ENCODE measurements at regions not wholly inside any gene's neighbourhood (a gene's known extent, or its start where the extent isn't known, plus 50 kb on each side); places are given as distances from the start of the nearest gene placed in this dataset.
"Not testable (repeated sequence)": the region's sequence is repeated elsewhere in the genome, so short reads cannot be mapped to it uniquely, and the experiment has no call there.

DNA sequence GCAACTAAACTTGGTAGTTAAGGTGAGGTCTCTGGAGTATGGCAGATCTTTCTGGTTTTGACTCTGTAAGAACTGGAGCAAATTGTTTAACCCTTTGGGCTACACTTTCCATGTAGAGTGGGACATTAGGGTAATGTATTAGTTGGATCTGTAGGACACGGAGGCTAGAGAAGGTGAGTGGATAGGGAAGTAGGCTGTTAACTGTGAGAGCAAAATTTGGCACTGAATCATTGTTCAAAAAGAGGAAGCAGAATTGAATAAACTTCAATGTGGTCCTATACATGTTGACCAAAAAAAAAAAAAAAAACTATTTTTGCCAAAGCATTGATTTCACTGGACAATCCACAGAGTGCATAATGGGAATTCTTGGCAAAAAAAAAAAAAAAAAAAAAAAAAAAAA, 370.2 kb upstream of the CHORDC1 start:
- FAIRE-seq = no peak

DNA sequence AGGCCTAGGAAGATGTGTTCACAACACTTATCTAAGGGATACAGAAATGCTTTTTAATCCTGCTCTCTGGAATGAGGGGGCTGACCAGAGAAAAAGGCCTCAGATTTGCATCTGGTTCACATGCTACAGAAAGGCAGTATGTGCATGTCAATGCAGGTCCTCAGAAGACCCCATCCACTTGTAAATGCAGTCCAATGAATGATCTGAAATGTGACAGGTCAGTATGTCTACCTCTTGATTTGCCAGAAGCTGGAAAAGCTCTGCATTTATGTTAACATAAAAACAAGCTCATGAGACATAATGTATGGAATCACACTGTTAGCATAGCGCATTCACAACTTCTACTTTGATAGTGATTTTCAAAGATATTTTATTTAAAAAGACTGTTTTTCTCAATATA, 367.4 kb upstream of the CHORDC1 start:
- no peak for FAIRE-seq

- FAIRE-seq = no peak
Measured at GRCh38 chr11:90589735-90590134, 366.9 kb upstream of the CHORDC1 start.

DNA sequence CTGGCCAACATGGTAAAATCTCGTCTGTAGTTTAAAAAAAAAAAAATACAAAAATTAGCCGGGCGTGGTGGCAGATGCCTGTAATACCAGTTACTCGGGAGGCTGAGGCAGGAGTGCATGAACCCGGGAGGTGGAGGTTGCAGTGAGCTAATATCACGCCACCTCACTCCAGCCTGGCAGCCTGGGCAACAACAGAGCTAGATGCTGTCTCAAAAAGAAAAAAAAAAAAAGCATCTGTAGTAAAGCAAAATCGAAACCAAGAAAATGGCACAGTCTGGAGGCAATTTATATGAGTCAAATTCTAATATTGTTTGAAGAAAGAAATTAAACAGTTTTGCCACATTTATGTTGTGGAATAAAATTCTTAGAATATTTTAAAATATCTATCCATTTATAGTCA, 365.0 kb upstream of the CHORDC1 start:
- FAIRE-seq = no peak

DNA sequence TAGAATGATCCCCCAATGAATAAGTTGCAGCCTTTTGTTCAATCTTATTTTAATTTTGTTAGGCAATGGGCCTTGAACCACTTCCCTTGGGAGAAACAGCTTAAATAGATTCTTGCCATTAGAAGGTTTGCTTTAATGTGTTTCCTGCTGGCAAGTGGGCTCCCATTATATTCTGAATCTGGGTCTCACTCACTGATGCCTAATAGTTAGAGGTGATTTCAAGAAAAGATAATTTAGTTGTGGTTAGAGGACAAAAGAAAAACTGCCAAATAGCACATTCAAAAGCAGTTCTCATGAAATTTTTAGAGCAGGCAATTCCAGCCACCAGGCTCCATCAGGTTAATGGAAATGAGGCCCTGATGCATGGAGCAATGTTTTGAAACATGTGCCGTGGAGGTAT, 362.6 kb upstream of the CHORDC1 start:
- FAIRE-seq = no peak

DNA sequence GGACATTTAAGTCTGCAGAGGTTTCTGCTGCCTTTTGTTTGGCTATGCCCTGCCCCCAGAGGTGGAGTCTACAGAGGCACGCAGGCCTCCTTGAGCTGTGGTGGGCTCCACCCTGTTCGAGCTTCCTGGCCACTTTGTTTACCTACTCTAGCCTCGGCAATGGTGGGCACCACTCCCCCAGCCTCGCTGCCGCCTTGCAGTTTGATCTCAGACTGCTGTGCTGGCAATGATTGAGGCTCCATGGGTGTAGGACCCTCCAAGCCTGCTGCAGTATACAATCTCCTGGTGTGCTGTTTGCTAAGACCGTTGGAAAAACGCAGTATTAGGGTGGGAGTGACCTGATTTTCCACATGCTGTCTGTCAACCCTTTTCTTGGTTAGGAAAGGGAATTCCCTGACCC, 360.1 kb upstream of the CHORDC1 start:
- FAIRE-seq = not testable (repeated sequence)

GRCh38 chr11:90564531-90564930, 341.7 kb upstream of the CHORDC1 start:
- FAIRE-seq = no peak

DNA sequence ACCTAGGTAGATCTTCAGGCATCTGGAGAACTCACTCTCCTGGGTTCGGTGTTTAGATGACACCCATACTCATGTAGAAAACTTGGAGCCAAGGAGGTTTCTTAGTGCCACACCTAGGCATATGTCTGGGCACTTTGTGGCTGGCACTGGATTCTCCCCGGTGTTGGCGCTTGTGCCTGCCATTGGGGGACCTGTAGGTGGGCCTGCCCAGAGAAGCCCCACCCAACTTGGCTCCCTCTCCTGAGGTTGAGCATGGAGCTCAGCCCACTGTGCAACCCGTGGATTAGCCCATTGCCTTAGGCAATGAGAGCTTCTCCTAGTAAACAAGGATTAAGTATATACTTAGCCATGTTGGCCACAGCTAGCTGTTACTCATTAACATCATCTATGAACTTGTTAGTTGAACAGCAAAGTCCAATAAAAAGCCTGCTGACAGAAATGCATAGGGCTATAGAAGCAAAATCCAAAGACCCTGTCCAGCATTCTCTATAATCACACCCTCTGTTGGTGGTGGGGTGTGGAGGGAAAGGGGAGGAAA, 335.5 kb upstream of the CHORDC1 start:
- no peak for FAIRE-seq

- FAIRE-seq = no peak
Measured at GRCh38 chr11:90556606-90557005, 333.8 kb upstream of the CHORDC1 start.

DNA sequence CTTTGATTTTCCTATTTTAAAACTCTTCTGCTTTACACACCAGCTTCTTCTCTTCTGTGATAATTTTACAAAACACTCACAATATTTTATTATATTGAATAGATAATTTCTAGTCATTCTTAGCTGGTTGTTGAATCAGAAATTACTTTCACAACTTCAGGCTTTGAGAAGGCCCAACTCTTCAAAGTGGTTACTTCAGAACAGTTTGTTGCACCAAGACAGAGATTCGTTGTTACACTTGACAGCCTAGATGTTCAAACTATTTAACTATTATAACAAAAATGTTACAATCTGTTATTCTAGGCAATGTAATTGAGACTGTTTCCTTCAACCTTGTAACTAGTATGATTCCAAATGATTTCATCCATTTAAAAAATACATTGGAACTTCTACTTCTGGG, 333.2 kb upstream of the CHORDC1 start:
- no peak for FAIRE-seq

GRCh38 chr11:90555477-90555876, 332.6 kb upstream of the CHORDC1 start:
- FAIRE-seq = no peak

- FAIRE-seq = no peak
Measured at GRCh38 chr11:90542092-90542491, 319.2 kb upstream of the CHORDC1 start.

- no peak for FAIRE-seq
Measured at GRCh38 chr11:90536301-90536700, 313.5 kb upstream of the CHORDC1 start.

DNA sequence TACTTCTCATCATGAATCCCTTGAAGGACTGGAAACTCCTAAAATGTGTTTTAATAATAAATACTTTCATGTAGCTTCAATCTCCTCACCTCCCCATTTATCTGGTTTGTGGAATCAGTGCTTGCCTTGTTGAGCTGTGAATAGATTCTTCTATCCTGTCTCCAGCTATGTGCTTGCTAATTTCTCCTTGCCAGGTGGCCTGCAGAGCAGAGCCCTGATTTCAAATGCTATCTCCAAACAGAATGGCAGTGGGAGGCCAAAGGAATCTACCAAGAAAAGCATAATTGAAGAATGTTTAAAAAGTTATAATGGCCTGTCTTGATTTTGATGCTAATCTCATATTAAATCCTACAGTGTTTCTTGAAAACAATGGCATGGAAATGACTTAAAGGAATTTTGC, 309.3 kb upstream of the CHORDC1 start:
- FAIRE-seq = no peak

DNA sequence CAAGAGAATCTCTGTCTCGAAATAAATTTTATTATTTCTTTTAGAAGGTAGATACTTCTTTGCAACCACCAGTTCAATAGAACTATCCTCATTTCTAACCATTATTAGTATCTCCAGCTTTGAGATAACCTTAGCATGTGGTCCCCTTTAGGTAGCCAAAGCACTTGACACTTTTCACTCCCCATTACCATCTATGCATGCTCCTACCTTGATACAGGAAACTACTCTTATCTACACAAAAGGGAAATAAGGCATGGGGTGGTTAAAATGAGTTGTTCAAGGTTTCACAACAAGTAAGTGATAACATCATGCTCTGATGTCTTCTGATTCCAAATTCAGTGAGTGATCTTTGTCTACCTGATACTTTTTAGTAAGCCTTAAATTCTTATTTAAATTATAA, 308.2 kb upstream of the CHORDC1 start:
- FAIRE-seq = no peak

GRCh38 chr11:90525962-90526361, 303.1 kb upstream of the CHORDC1 start:
- FAIRE-seq = no peak

- FAIRE-seq = no peak
Measured at GRCh38 chr11:90512846-90513245, 290.0 kb upstream of the CHORDC1 start.

- FAIRE-seq = no peak
Measured at GRCh38 chr11:90510839-90511238, 288.0 kb upstream of the CHORDC1 start.

GRCh38 chr11:90500922-90501568, 278.2 kb upstream of the CHORDC1 start:
- no peak for FAIRE-seq

DNA sequence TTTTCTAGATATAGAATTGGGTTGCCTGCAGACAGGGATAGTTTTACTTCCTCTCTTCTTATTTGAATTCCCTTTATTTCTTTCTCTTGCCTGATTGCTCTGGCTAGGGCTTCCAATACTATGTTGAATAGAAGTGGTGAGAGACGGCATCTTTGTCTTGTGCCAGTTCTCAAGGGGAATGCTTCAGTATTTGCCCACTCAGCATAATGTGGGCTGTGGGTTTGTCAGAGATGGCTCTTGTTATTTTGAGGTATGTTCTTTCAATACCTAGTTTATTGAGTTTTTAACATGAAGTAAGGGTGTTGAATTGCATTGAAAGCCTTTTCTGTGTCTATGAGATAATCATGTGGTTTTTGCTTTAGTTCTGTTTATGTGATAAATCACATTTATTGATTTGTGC, 273.9 kb upstream of the CHORDC1 start:
- no peak for FAIRE-seq

DNA sequence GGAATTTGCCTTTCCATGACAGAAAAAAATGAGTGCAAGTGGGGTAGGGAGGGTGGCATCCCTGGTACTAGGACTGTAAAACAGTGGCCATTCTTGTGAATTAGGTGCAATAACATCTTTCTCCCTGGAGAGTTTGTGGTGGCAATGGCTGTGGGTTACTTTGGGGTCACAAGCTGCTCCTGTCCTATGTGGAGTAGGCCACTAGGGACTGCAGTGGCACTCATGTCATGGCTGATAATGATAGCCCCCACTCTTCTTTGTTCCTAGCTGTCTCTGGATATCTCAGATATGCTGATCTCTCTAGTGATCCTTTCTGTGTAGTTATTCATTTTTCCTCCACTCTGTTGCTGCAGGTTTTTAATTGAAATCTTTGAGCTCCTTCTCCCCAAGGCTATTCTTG, 270.5 kb upstream of the CHORDC1 start:
- FAIRE-seq = no peak

- FAIRE-seq = no peak
Measured at GRCh38 chr11:90491466-90491865, 268.6 kb upstream of the CHORDC1 start.

DNA sequence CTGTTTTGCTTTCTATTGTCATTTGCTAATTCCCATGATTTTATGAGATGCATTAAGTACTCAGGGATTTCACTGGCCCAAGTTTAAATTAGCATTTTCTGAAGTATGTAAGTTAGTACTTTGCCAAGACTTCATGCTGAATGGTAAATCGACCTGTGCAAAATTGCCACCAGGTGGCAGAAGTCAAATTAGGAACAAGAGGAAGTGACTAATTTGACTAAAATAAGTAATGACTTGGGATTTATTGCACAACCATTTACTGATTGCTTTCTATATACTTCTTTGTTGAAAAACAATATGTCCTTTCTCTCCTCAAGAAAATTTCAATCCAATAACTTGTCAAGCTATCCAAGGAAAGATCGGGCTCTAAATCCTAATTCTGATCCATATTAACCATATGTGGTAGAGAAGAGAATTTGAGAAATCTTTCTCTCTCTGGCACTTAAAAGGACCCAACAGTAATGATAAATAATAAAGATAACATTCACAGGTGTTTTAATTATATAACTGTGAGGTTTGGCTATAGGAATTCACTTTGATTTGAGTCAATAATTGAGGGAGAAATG, 253.7 kb upstream of the CHORDC1 start:
- FAIRE-seq = no peak

DNA sequence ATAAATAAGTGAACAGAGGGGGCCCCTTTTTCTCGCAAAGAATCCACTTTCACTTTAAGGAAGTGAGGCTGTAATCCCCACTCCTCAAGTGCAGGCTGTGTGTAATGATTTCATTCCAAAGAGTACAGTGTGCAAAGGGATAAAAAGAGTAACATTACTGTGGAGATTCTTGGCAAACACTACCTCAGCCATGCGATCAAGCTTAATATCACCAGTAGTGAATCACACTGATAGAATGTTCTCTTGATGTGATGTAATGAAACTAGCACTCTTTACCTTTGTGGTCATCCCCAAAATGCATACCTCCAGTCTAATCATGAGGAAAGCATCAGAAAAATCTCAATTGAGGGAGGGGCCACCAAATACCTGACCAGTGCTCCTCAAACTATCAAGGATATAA, 246.1 kb upstream of the CHORDC1 start:
- FAIRE-seq = no peak

GRCh38 chr11:90465553-90465952, 242.7 kb upstream of the CHORDC1 start:
- no peak for FAIRE-seq

All from TTC549 (cell line).